ENCODE measurements at regions not wholly inside any gene's neighbourhood (a gene's known extent, or its start where the extent isn't known, plus 50 kb on each side); places are given as distances from the start of the nearest gene placed in this dataset.

GRCh38 chr1:168373869-168374268, 93.2 kb downstream of the TBX19 start:
- TF ChIP-seq, protein P1, sequence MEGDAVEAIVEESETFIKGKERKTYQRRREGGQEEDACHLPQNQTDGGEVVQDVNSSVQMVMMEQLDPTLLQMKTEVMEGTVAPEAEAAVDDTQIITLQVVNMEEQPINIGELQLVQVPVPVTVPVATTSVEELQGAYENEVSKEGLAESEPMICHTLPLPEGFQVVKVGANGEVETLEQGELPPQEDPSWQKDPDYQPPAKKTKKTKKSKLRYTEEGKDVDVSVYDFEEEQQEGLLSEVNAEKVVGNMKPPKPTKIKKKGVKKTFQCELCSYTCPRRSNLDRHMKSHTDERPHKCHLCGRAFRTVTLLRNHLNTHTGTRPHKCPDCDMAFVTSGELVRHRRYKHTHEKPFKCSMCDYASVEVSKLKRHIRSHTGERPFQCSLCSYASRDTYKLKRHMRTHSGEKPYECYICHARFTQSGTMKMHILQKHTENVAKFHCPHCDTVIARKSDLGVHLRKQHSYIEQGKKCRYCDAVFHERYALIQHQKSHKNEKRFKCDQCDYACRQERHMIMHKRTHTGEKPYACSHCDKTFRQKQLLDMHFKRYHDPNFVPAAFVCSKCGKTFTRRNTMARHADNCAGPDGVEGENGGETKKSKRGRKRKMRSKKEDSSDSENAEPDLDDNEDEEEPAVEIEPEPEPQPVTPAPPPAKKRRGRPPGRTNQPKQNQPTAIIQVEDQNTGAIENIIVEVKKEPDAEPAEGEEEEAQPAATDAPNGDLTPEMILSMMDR (IDR thresholded peaks at IDR 0.05) = no peak
- TF ChIP-seq POLR2A (IDR thresholded peaks at IDR 0.05) = no peak
